GM21576 (cell line): ENCODE measurements at regions not wholly inside any gene's neighbourhood (a gene's known extent, or its start where the extent isn't known, plus 50 kb on each side); places are given as distances from the start of the nearest gene placed in this dataset.
"Not testable (repeated sequence)": the region's sequence is repeated elsewhere in the genome, so short reads cannot be mapped to it uniquely, and the experiment has no call there.

Experiments
- ATAC-seq: cut with Tn5 transposase; IDR thresholded peaks from one replicate; pipeline ENCODE4 v1.9.1; 2021; ENCODE audit warnings: mild to moderate bottlenecking, moderate library complexity; ENCODE audit not compliant: unreplicated experiment

GRCh38 chr5:39919876-39920275 lies 495.1 kb upstream of the DAB2 start:
- no peak for ATAC-seq

DNA sequence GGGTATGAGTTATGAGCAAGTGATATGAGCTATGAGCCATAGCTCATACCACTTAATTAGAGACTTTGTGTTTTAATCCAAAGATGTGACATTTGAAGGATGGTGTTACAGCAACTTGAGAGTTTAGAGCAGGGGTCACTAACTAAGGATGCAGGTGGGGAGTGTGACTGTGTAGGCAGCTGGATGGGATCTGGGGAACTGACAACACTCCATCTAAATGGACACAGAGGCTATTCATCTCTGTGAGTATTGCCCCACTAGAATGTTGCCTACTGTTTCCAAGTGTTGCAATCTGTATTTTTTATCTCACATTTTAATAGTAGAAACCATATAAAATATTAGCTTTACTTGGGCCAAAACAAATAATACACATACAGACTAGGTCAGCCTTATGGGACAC lies 488.1 kb upstream of the DAB2 start:
- no peak for ATAC-seq

DNA sequence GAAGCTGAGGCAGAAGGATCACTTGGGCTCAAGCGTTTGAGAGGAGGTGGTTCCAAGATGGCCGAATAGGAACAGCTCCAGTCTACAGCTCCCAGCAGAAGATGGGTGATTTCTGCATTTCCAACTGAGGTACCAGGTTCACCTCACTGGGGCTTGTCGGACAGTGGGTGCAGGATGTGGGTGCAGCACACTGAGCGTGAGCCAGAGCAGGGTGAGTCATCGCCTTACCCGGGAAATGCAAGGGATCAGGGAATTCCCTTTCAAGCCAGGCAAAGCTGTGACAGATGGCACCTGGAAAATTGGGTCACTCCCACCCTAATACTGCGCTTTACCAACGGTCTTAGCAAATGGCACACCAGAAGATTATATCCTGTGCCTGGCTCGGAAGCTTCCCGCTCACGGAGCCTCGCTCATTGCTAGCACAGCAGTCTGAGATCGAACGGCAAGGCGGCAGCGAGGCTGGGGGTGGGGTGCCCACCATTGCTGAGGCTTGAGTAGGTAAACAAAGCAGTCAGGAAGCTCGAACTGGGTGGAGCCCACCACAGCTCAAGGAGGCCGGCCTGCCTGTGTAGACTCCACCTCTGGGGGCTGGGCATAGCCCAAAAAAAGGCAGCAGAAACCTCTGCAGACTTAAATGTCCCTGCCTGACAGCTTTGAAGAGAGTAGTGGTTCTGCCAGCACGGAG lies 482.6 kb upstream of the DAB2 start:
- ATAC-seq: not testable (repeated sequence)

DNA sequence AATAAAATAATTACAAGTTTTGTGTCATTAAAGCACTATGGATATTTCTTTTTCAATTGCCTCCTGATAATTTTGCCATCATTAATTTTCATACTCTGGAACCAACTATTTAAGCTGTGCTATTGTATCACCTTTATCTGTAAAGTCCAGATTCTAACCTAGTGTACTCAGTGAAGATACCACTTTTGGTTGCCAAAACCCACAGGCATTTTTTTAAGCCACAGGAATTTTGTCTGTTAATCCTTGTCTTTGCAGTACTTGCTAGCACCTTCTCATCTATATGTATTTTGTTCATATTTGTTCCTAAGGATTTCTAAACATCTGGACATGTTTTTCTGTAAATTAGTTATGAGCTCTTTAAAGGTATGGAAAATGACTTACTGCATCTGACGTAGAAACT lies 481.4 kb upstream of the DAB2 start:
- ATAC-seq: no peak

DNA sequence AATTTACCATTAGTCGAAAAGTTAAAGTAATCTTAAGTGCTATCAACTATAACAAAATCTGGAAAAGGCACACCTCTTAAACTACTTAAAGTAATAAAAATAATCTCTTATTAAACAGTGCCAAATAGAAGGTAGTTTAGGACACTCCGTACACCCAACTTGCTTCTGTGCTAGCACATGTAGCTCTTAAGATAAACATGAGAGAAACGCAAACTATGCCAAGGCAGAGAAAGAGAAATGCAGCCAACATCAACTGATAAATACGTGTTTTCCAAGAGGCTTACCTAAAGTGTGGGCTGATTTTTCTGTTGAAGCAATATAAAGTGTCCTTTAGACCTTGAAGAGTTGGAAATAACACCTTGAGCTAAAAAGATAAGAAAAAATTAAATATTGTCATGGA lies 480.6 kb upstream of the DAB2 start:
- no peak for ATAC-seq

DNA sequence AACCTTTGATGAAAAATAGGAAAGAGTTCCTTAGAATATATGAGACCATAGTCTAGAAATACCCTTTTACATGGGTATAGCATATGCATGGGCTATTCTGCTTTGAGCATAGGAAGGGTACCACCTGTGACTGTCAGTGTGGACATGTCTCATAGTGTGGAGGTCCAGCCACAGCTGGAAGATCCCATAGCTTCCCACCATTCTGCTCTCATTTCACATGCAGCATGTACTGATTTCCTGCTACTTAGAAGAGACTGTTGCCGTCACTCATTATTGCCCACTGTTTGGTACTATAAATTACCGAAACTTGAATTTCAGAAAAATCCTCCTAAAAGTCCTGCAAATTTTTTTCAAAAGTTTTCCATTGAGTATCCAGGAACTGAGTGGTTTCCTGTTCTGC lies 477.8 kb upstream of the DAB2 start:
- no peak for ATAC-seq

- no peak for ATAC-seq
Measured at GRCh38 chr5:39898731-39899130, 474.0 kb upstream of the DAB2 start.

DNA sequence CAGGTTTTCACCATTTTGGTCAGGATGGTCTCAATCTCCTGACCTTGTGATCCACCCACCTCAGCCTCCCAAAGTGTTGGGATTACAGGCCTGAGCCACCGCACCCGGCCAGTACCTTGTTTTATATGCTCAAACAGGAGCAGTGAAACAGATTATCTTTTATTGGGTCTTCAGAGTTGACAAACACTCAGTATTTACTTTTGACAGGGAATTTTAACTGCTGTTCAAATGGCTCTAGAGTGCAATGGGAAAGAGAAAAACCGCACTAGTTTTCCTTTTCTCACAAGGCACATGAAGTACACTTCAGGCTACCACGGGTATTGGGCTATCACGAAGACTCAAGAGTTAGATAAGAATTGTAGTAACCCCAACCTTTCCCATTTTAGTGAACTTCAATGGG lies 471.9 kb upstream of the DAB2 start:
- no peak for ATAC-seq

DNA sequence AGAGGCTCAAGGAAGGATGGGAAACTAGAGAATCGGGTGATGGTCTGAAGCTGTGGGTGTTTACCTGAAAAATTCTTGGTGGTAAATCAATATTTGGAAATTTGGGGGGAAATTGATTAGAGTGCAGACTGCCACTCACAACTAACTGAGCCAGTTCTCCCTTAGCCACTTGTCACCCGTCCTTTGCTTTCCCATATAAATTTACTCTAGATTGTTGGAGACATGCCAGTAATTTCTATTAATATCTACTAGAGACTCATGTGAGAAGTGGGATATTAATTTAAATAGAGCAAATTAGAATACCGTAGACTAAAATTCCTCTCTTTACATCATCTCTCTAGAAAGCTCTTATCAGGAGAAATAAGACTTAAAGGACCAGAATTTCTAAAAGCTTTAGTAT lies 471.3 kb upstream of the DAB2 start:
- no peak for ATAC-seq

- ATAC-seq: no peak
Measured at GRCh38 chr5:39892708-39893107, 467.9 kb upstream of the DAB2 start.

DNA sequence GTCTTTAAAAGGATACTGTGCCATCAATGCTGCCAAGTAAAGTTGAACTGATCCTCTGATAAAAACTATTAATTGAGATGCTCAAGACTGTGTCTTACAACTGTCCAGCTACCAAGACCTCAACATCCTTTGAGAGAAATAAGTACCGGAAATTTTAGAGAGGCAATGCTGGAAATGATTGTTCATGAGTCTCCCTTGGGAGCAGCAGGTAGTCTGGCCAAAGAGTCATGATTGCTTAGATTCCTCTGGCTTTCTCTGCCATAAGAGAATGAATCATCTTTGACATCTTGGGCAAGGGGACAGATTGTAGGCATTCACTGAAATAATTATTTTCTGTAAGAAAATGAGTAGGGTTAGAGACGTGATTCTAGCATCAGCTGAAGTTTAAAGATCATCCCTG lies 466.6 kb upstream of the DAB2 start:
- no peak for ATAC-seq

- no peak for ATAC-seq
Measured at GRCh38 chr5:39880985-39881384, 456.2 kb upstream of the DAB2 start.

DNA sequence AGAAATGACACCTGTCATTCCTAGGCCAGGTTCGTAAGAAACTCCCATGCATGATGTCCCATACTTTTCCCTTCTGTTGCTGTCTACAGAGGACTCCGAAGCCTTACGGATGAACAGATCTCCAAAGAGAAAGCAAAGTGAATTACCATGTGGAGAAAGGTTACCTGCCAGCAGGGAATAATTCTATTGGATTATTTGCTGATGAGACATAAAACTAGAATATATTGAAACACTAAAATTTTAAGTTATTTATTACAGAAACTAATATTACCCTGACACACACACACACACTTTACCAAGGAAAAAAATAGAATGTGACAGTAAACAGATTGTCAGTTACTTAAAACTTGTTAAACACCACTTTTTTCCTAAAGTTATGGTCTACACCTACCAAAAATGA lies 452.7 kb upstream of the DAB2 start:
- no peak for ATAC-seq

GRCh38 chr5:39876146-39876545 lies 451.4 kb upstream of the DAB2 start:
- ATAC-seq: no peak

GRCh38 chr5:39870137-39870536 lies 445.4 kb upstream of the DAB2 start:
- no peak for ATAC-seq

DNA sequence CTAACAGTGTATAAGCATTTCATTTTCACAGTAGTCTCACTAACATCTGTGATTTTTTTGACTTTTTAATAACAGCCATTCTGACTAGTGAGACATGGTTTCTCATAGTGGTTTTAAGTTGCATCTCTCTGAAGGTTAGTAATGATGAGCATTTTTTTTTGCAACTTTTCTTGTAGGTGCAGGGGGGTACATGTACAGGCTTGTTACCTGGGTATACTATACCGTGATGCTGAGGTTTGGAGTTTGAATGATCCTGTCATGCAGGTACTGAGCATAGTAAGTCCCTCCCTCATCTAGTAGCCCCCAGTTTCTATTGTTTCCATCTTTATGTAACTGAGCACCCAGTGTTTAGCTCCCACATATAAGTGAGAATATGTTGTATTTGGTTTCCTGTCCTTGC lies 444.6 kb upstream of the DAB2 start:
- ATAC-seq: no peak

DNA sequence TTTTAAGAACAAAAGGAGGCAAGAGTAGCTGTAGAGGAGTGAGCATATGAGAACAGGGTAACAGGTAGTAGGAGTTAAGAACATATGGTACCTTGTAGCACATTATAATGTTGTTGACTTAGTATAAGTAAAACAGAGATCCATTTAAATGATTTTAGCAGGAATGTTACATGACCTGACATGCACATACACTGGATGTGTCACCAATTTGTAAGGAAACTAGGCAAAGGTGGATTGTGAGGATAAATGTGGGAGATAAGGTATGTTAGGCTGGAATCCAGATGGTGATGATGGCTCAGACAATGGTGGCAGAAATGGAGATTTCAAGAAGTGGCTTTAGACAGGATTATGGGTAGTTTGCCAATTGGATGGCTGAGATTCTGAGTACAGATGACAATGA lies 443.1 kb upstream of the DAB2 start:
- ATAC-seq: no peak

DNA sequence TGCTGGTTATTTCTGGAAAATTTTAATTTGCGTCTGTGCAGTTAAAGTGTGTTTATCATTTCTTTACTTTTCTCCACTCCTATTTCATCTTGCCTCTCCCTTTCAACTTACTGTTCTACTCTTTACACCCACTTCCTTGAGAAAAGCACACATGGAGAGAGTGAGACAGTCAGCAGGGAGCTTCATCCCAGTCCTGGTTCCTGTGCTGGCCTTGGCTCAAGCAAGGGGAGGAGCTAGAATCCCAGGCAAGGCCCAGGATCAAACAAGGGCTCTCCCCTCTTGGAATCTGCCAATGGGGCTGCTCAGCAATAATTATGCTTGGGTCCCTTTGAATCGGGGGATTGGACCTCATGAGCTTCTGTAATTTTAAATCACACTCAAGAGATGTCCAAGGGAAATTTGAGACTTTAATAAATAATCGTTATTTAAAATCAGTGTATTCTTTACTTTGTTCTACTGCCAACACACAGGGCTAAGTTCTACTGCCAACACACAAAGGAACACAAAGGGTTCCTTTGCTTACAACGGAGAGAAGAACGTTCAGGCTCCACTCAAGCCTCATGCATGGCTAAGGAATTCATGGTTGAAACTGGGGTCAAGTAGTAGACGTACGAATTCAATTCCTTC lies 439.3 kb upstream of the DAB2 start:
- no peak for ATAC-seq

- ATAC-seq: no peak
Measured at GRCh38 chr5:39857041-39857440, 432.3 kb upstream of the DAB2 start.

- no peak for ATAC-seq
Measured at GRCh38 chr5:39854771-39855410, 430.1 kb upstream of the DAB2 start.

GRCh38 chr5:39850291-39850690 lies 425.5 kb upstream of the DAB2 start:
- ATAC-seq: no peak

- ATAC-seq: no peak
Measured at GRCh38 chr5:39846144-39846543, 421.4 kb upstream of the DAB2 start.

- ATAC-seq: no peak
Measured at GRCh38 chr5:39843767-39844166, 419.0 kb upstream of the DAB2 start.
